Loucy (cell line): ENCODE measurements at regions not wholly inside any gene's neighbourhood (a gene's known extent, or its start where the extent isn't known, plus 50 kb on each side); places are given as distances from the start of the nearest gene placed in this dataset.

Experiments
- CTCF ChIP-seq: fragments of 200-600 bp; sonication (generic); conservative IDR thresholded peaks from 2 replicates; pipeline ENCODE4 v1.5.1; 2014; ENCODE audit warnings: mild to moderate bottlenecking, antibody characterized with exemption, low read length
- EZH2phosphoT487 ChIP-seq: fragments of 200-600 bp; IDR thresholded peaks from 2 replicates; pipeline ENCODE4 v1.6.1; 2018; ENCODE audit warnings: antibody characterized with exemption, mild to moderate bottlenecking, moderate library complexity, borderline replicate concordance

- TF ChIP-seq CTCF: no peak
- TF ChIP-seq EZH2phosphoT487: no peak
Measured at GRCh38 chr2:172162739-172163336, 60.1 kb upstream of the DLX2 start.
